Body of pancreas (tissue), 4 donors: ENCODE measurements at regions not wholly inside any gene's neighbourhood (a gene's known extent, or its start where the extent isn't known, plus 50 kb on each side); places are given as distances from the start of the nearest gene placed in this dataset.

Experiments
- POLR2A ChIP-seq, 3 donors: fragments of 450-650 bp; IDR thresholded peaks; one replicate each; pipeline ENCODE4 v1.6.1; 2016; ENCODE audit warnings: antibody characterized with exemption in 3 of 3, mild to moderate bottlenecking in 2 of 3
- TF ChIP-seq, protein P1 (sequence below), 7 experiments: fragments of 450-650 bp in 4 of 7; fragments of 200-600 bp in 3 of 7; sonication (generic) in 3 of 7; IDR thresholded peaks; one replicate each; pipeline ENCODE4 v1.5.1; 2016 to 2019; ENCODE audit warnings: antibody characterized with exemption in 7 of 7

DNA sequence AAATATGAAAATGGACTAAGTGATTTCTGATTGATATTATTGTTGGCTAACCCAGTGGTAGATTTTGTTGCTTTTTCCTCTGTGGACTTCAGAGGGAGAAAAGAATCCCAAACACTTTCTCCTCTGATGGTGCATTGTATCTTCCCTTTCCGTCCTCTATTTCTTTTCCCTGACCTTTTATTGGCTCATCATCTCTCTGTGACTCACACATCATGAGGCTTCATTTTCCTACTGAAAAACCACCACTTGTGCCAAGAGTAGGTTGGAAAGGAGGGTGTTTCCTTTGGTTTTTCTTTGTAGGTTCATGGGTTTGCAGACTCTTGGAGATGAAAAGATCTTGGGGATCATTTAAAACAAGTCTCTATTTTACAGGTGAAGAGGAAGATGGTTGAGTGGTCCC is 311.7 kb upstream of the JAG1 start:
- TF ChIP-seq, protein P1, sequence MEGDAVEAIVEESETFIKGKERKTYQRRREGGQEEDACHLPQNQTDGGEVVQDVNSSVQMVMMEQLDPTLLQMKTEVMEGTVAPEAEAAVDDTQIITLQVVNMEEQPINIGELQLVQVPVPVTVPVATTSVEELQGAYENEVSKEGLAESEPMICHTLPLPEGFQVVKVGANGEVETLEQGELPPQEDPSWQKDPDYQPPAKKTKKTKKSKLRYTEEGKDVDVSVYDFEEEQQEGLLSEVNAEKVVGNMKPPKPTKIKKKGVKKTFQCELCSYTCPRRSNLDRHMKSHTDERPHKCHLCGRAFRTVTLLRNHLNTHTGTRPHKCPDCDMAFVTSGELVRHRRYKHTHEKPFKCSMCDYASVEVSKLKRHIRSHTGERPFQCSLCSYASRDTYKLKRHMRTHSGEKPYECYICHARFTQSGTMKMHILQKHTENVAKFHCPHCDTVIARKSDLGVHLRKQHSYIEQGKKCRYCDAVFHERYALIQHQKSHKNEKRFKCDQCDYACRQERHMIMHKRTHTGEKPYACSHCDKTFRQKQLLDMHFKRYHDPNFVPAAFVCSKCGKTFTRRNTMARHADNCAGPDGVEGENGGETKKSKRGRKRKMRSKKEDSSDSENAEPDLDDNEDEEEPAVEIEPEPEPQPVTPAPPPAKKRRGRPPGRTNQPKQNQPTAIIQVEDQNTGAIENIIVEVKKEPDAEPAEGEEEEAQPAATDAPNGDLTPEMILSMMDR (IDR thresholded peaks at IDR 0.05), result no peak
- no peak for TF ChIP-seq POLR2A (IDR thresholded peaks at IDR 0.05)
